ENCODE measurements at regions not wholly inside any gene's neighbourhood (a gene's known extent, or its start where the extent isn't known, plus 50 kb on each side); places are given as distances from the start of the nearest gene placed in this dataset.

DNA sequence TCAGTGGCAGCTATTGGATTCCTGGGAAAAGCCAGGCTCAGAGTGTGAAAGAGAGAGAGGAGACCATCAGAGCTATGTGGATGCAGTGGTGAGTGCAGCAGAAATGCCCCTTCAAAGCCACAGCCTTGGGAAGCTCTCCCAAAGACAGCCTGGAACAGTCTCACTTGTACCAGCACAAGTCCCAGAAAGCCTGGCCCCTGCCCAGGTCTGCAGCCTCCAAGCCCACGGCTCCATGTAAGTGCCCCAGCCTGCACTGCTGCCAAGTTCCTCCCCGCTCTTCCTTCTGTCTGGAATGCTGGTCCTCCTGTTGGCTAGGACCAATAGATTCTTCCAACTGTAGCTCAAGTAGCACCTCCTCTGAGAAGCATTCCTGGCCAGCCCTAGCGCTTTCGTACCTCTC lies 539.7 kb downstream of the MIAT start:
- Histone ChIP-seq H3K4me3 (ENCODE audit: low read length in 3 of 3) (no peak overlapping the region), H3K9ac (ENCODE audit: low read length in 3 of 3) (no peak overlapping the region), H3K27me3 (ENCODE audit: control insufficient read depth, insufficient read depth, low read length) (no peaks in the 10 kb centered on the region), H3K9me3 (ENCODE audit: control insufficient read depth in 2 of 3, insufficient read depth in 1 of 3, low read length in 3 of 3) (no peaks in the 10 kb centered on the region), H3K4me1 (ENCODE audit: control insufficient read depth in 2 of 3, insufficient read depth in 2 of 3, low read depth in 1 of 3, low read length in 3 of 3) (no peaks in the 10 kb centered on the region), H3K36me3 (ENCODE audit: control insufficient read depth in 2 of 3, insufficient read depth in 3 of 3, low read length in 3 of 3) (no peaks in the 10 kb centered on the region), H3K27ac (ENCODE audit: low read depth in 2 of 2, low read length in 2 of 2) (no peak overlapping the region)
- FAIRE-seq = no peak
- intact Hi-C loops (cut with DNase I) = no loop called here
- TF ChIP-seq CTCF (IDR thresholded peaks at IDR 0.05; ENCODE audit: borderline replicate concordance, extremely low read depth, insufficient read depth) = no peak
- DNase-seq = no peak

- H3K36me3 ChIP-seq (ENCODE audit: control insufficient read depth in 2 of 3, insufficient read depth in 3 of 3, low read length in 3 of 3) = no peaks in the 10 kb centered on the region
- no peak overlapping the region for H3K4me3 ChIP-seq (ENCODE audit: low read length in 3 of 3)
- no peak overlapping the region for H3K9ac ChIP-seq (ENCODE audit: low read length in 3 of 3)
- no peaks in the 10 kb centered on the region for H3K27me3 ChIP-seq (ENCODE audit: control insufficient read depth, insufficient read depth, low read length)
- H3K9me3 ChIP-seq (ENCODE audit: control insufficient read depth in 2 of 3, insufficient read depth in 1 of 3, low read length in 3 of 3) = no peaks in the 10 kb centered on the region
- FAIRE-seq = no peak
- H3K4me1 ChIP-seq (ENCODE audit: control insufficient read depth in 2 of 3, insufficient read depth in 2 of 3, low read depth in 1 of 3, low read length in 3 of 3) = no peaks in the 10 kb centered on the region
- no peak for TF ChIP-seq CTCF (IDR thresholded peaks at IDR 0.05; ENCODE audit: borderline replicate concordance, extremely low read depth, insufficient read depth)
- DNase-seq = no peak
- H3K27ac ChIP-seq (ENCODE audit: low read depth in 2 of 2, low read length in 2 of 2) = no peak overlapping the region
- intact Hi-C loops (cut with DNase I) = no loop called here
Observed at GRCh38 chr22:27197618-27198017, 540.2 kb downstream of the MIAT start.

DNA sequence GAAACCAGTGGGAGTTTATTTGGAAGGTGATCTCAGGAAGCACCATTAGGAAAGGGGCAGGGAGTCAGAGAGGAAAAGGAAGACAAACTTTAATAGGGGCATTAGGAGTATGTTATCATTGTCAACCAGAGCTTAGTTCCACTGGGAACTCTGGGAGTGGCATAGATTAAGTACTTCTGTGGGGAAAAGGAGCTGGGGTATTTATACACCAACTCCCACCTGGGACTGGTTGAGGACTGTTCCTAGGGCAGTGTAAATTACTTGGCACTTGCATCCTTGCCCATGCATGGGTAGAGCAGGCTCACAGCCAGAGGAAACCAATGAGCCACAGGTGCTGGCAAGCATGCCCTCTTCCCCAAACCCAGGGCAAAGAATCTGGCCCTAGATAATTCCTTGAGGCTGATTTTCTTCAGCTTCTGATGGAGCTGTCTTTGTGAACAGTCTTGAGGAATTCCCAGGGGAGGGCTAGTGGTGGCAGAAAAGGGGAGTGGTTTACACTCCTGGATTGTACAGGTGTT lies 541.2 kb downstream of the MIAT start:
- DNase-seq (no peak), FAIRE-seq (no peak)
- H3K36me3 ChIP-seq (ENCODE audit: control insufficient read depth in 2 of 3, insufficient read depth in 3 of 3, low read length in 3 of 3) = no peaks in the 10 kb centered on the region

More for the DNA sequence above, 541.2 kb downstream of the MIAT start:
- no peak for TF ChIP-seq CTCF (IDR thresholded peaks at IDR 0.05; ENCODE audit: borderline replicate concordance, extremely low read depth, insufficient read depth)
- Histone ChIP-seq H3K4me1 (ENCODE audit: control insufficient read depth in 2 of 3, insufficient read depth in 2 of 3, low read depth in 1 of 3, low read length in 3 of 3) (no peaks in the 10 kb centered on the region), H3K27ac (ENCODE audit: low read depth in 2 of 2, low read length in 2 of 2) (no peak overlapping the region), H3K9ac (ENCODE audit: low read length in 3 of 3) (no peak overlapping the region), H3K9me3 (ENCODE audit: control insufficient read depth in 2 of 3, insufficient read depth in 1 of 3, low read length in 3 of 3) (no peaks in the 10 kb centered on the region), H3K27me3 (ENCODE audit: control insufficient read depth, insufficient read depth, low read length) (no peaks in the 10 kb centered on the region), H3K4me3 (ENCODE audit: low read length in 3 of 3) (no peak overlapping the region)
- intact Hi-C loops (cut with DNase I) = no loop called here

Data from kidney (tissue), 13 donors.